Neural progenitor cell (in vitro differentiated cells): ENCODE measurements at regions not wholly inside any gene's neighbourhood (a gene's known extent, or its start where the extent isn't known, plus 50 kb on each side); places are given as distances from the start of the nearest gene placed in this dataset.

Source experiments
- DNase-seq: peaks from one replicate; pipeline ENCODE4 v3.0.0-alpha.2; 2016; ENCODE audit warnings: low spot score
- H2AFZ ChIP-seq: fragments of 200-600 bp; sonication (generic); replicated peaks from 2 replicates; pipeline ENCODE4 v1.6.1; 2016; ENCODE audit warnings: antibody characterized with exemption
- H3F3A ChIP-seq: fragments of 200-600 bp; sonication (generic); 2 replicates; pipeline ENCODE4 v1.6.1; 2016; ENCODE audit warnings: antibody characterized with exemption, low read depth
- H3K27ac ChIP-seq: fragments of 200-600 bp; sonication (generic); 2 replicates; pipeline ENCODE4 v1.5.1; 2016; ENCODE audit warnings: mild to moderate bottlenecking
- H3K27me3 ChIP-seq: fragments of 200-600 bp; sonication (generic); 2 replicates; pipeline ENCODE4 v1.6.1; 2016; ENCODE audit warnings: mild to moderate bottlenecking, moderate library complexity
- H3K36me3 ChIP-seq: fragments of 200-600 bp; sonication (generic); 2 replicates; pipeline ENCODE4 v1.5.1; 2016
- H3K4me1 ChIP-seq: fragments of 200-600 bp; sonication (generic); 2 replicates; pipeline ENCODE4 v1.6.1; 2016; ENCODE audit warnings: mixed run types
- H3K4me2 ChIP-seq: fragments of 200-600 bp; sonication (generic); 2 replicates; pipeline ENCODE4 v1.6.1; 2016
- H3K4me3 ChIP-seq: fragments of 200-600 bp; sonication (generic); 2 replicates; pipeline ENCODE4 v1.5.1; 2016
- H3K79me2 ChIP-seq: fragments of 200-600 bp; sonication (generic); 2 replicates; pipeline ENCODE4 v1.6.1; 2016; ENCODE audit warnings: low read depth
- H3K9ac ChIP-seq: fragments of 200-600 bp; sonication (generic); 2 replicates; pipeline ENCODE4 v1.6.1; 2016
- H3K9me3 ChIP-seq: fragments of 200-600 bp; sonication (generic); 2 replicates; pipeline ENCODE4 v1.5.1; 2016; ENCODE audit warnings: low read depth
- H4K20me1 ChIP-seq: fragments of 200-600 bp; sonication (generic); 2 replicates; pipeline ENCODE4 v1.6.1; 2016; ENCODE audit warnings: low read depth
- H3K27ac Mint-ChIP-seq: 3 replicates; pipeline ENCODE4 v1.8.0; 2021; ENCODE audit warnings: mixed read lengths
- H3K27me3 Mint-ChIP-seq: 2 replicates; pipeline ENCODE4 v1.8.0; 2022; ENCODE audit warnings: low read depth, mild to moderate bottlenecking, inconsistent platforms, moderate library complexity, mixed read lengths; ENCODE audit not compliant: insufficient read depth
- H3K36me3 Mint-ChIP-seq: 3 replicates; pipeline ENCODE4 v1.8.0; 2021; ENCODE audit warnings: mixed read lengths
- H3K4me1 Mint-ChIP-seq: 3 replicates; pipeline ENCODE4 v1.8.0; 2021; ENCODE audit warnings: mixed read lengths
- H3K4me3 Mint-ChIP-seq: 3 replicates; pipeline ENCODE4 v1.8.0; 2021; ENCODE audit warnings: mild to moderate bottlenecking, moderate library complexity, mixed read lengths
- H3K9me3 Mint-ChIP-seq: 3 replicates; pipeline ENCODE4 v1.8.0; 2020; ENCODE audit warnings: mixed read lengths
- EZH2 ChIP-seq: fragments of 200-600 bp; sonication (generic); IDR thresholded peaks from 2 replicates; pipeline ENCODE4 v1.6.1; 2017; ENCODE audit warnings: antibody characterized with exemption, mild to moderate bottlenecking, moderate library complexity
- EZH2phosphoT487 ChIP-seq: fragments of 200-600 bp; sonication (generic); IDR thresholded peaks from 2 replicates; pipeline ENCODE4 v1.6.1; 2017; ENCODE audit warnings: antibody characterized with exemption
- TF ChIP-seq, protein P1 (sequence below): fragments of 200-600 bp; sonication (generic); IDR thresholded peaks from 2 replicates; pipeline ENCODE4 v1.5.1; 2017; ENCODE audit warnings: antibody characterized with exemption, mild to moderate bottlenecking

DNA sequence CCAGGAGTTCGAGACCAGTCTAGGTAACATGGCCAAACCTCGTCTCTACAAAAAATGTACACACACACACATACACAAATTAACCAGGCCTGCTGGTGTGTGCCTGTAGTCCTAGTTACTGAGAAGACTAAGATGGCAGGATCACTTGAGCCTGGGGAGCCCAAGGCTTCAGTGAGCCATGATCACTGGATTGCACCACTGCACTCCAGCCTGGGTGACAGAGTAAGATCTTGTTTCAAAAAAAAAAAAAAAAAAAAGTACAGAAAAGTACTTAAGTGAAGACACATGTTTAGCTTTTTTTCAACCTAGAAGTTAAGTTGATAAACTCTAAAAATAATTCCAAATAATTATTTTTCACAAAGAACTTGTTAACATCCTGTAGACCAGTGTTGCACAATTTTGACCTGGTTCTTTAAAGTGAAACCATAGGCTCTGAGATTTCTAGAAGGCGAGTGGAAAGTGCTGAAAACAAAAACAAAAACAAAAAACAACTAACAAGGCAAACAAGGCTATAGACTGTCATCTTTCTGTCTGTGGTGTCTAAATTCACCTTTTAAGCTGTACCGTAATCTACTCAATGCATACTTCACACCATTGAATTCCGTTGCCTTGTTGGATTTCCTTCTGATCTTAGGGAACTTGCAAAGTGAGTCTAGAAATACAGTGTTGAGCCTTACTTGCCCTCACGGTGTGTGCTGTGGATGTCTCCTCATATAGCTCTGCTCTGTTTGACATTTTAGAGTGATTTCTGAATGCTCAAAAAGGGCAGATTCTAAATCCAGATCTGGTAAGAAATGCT lies 63.5 kb downstream of the CHST2 start:
- H3K9me3 ChIP-seq: no peaks in the 10 kb centered on the region
- no peak overlapping the region for H3K27ac ChIP-seq
- Mint-ChIP-seq H3K36me3 (no peaks in the 10 kb centered on the region), H3K4me1 (no peaks in the 10 kb centered on the region), H3K27ac (no peak overlapping the region), H3K27me3 (no peaks in the 10 kb centered on the region), H3K9me3 (peaks cover 10% of the 10 kb centered on the region), H3K4me3 (no peak overlapping the region)
- TF ChIP-seq EZH2phosphoT487: no peak
- TF ChIP-seq, protein P1, sequence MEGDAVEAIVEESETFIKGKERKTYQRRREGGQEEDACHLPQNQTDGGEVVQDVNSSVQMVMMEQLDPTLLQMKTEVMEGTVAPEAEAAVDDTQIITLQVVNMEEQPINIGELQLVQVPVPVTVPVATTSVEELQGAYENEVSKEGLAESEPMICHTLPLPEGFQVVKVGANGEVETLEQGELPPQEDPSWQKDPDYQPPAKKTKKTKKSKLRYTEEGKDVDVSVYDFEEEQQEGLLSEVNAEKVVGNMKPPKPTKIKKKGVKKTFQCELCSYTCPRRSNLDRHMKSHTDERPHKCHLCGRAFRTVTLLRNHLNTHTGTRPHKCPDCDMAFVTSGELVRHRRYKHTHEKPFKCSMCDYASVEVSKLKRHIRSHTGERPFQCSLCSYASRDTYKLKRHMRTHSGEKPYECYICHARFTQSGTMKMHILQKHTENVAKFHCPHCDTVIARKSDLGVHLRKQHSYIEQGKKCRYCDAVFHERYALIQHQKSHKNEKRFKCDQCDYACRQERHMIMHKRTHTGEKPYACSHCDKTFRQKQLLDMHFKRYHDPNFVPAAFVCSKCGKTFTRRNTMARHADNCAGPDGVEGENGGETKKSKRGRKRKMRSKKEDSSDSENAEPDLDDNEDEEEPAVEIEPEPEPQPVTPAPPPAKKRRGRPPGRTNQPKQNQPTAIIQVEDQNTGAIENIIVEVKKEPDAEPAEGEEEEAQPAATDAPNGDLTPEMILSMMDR: no peak
- TF ChIP-seq EZH2: no peak
- no peak overlapping the region for H2AFZ ChIP-seq
- H3F3A ChIP-seq: no peaks in the 10 kb centered on the region
- H3K4me1 ChIP-seq: no peaks in the 10 kb centered on the region
- H3K36me3 ChIP-seq: no peaks in the 10 kb centered on the region
- no peaks in the 10 kb centered on the region for H4K20me1 ChIP-seq
- DNase-seq: no peak
- H3K27me3 ChIP-seq: no peaks in the 10 kb centered on the region
- no peaks in the 10 kb centered on the region for H3K79me2 ChIP-seq
- H3K4me2 ChIP-seq: no peak overlapping the region
- no peak overlapping the region for H3K4me3 ChIP-seq
- no peak overlapping the region for H3K9ac ChIP-seq

DNA sequence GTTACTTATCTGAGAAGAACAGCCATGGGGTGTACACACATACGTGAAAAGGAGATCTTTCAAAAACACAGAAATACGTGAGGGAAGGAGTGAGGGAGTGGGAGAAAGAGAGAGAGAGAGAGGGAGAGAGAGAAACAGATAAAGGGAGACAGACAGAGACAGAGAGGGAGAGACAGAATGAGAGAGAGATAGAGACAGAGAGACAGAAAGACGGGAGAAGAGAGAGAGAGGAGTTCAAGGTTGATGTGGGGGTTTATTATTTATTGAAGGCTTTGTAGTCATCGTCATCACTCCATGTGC lies 64.0 kb downstream of the CHST2 start:
- H3K9ac ChIP-seq: no peak overlapping the region
- H3K9me3 Mint-ChIP-seq: peaks cover 10% of the 10 kb centered on the region
- H3K27me3 Mint-ChIP-seq: no peaks in the 10 kb centered on the region
- H3K4me3 Mint-ChIP-seq: no peak overlapping the region
- H3K4me2 ChIP-seq: no peak overlapping the region
- H3K36me3 Mint-ChIP-seq: no peaks in the 10 kb centered on the region
- no peak overlapping the region for H2AFZ ChIP-seq
- no peaks in the 10 kb centered on the region for H3K27me3 ChIP-seq
- H3K4me1 Mint-ChIP-seq: no peaks in the 10 kb centered on the region
- H3K27ac ChIP-seq: no peak overlapping the region
- no peaks in the 10 kb centered on the region for H3K79me2 ChIP-seq
- H3K27ac Mint-ChIP-seq: no peak overlapping the region
- H3F3A ChIP-seq: no peaks in the 10 kb centered on the region
- TF ChIP-seq EZH2 (no peak), EZH2phosphoT487 (no peak)
- TF ChIP-seq, protein P1: no peak
- no peaks in the 10 kb centered on the region for H3K4me1 ChIP-seq
- DNase-seq: no peak
- no peaks in the 10 kb centered on the region for H4K20me1 ChIP-seq
- H3K36me3 ChIP-seq: no peaks in the 10 kb centered on the region
- H3K4me3 ChIP-seq: no peak overlapping the region
- H3K9me3 ChIP-seq: no peaks in the 10 kb centered on the region

DNA sequence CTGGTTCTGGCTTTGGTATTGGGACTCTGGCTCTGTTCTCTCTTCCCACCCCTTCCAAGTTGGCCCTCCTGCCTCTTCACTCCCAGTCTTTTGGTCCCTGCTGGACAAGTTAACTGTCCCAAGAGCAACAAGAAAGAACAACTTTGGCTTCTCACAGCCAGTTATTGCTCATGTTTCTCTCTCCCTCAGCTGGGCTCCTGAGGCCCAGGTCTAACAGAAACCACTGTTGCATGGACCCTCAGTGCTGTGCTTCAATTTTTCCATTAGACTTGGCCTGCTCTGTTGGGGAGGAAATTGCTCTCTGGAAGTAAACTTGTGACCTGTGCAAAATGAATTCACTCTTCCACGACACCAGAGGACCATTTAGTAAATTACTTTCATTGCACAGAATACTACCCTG lies 64.5 kb downstream of the CHST2 start:
- Histone ChIP-seq H3K4me3 (no peak overlapping the region), H3K9me3 (no peaks in the 10 kb centered on the region), H2AFZ (no peak overlapping the region), H3K9ac (no peak overlapping the region), H3K4me2 (no peak overlapping the region), H3K27me3 (no peaks in the 10 kb centered on the region), H3K27ac (no peak overlapping the region), H3K36me3 (no peaks in the 10 kb centered on the region), H3K4me1 (no peaks in the 10 kb centered on the region), H3F3A (no peaks in the 10 kb centered on the region), H3K79me2 (no peaks in the 10 kb centered on the region), H4K20me1 (no peaks in the 10 kb centered on the region)
- Mint-ChIP-seq H3K9me3 (peaks cover 10% of the 10 kb centered on the region), H3K27me3 (no peaks in the 10 kb centered on the region), H3K36me3 (no peaks in the 10 kb centered on the region), H3K4me1 (no peaks in the 10 kb centered on the region), H3K4me3 (no peak overlapping the region), H3K27ac (no peak overlapping the region)
- DNase-seq: no peak
- TF ChIP-seq EZH2 (no peak), EZH2phosphoT487 (no peak)
- TF ChIP-seq, protein P1: no peak
